GM12878 (cell line): ENCODE measurements at regions not wholly inside any gene's neighbourhood (a gene's known extent, or its start where the extent isn't known, plus 50 kb on each side); places are given as distances from the start of the nearest gene placed in this dataset.
"Not testable (repeated sequence)": the region's sequence is repeated elsewhere in the genome, so short reads cannot be mapped to it uniquely, and the experiment has no call there.

ENCODE experiments used
- ATAC-seq: fragments of 200-7000 bp; cut with Tn5 transposase; 3 replicates; pipeline ENCODE4 v1.9.1; 2020; ENCODE audit warnings: mild to moderate bottlenecking, moderate library complexity
- BruUV-seq: library from RNA; stranded (reverse); fragments of 400-500 nt; replicated peaks from 2 replicates; lab custom pipeline; 2021; lab: Mats Ljungman, UMichigan
- CTCF ChIA-PET: fragments of 300-600 bp; sonication (Branson Sonifier 250); formaldehyde crosslinking; extraction: SDS; loops from one replicate; lab custom pipeline; 2021; ENCODE audit warnings: inconsistent platforms; lab: Yijun Ruan, JAX
- POLR2A ChIA-PET: fragments of 350-600 bp; formaldehyde crosslinking; extraction: SDS; loops from one replicate; lab custom pipeline; 2021; ENCODE audit warnings: inconsistent platforms; lab: Charles Lee
- RAD21 ChIA-PET: fragments of 300-600 bp; sonication (Branson Sonifier 250); formaldehyde crosslinking; loops from one replicate; lab custom pipeline; 2023; ENCODE audit warnings: antibody characterized with exemption; ENCODE audit not compliant: unreplicated experiment; lab: Charles Lee
- SMC1A ChIA-PET: fragments of 300-600 bp; sonication (Branson Sonifier 250); formaldehyde crosslinking; loops from one replicate; lab custom pipeline; 2023; ENCODE audit not compliant: unreplicated experiment, uncharacterized antibody; lab: Charles Lee
- DNase-seq: peaks from one replicate; pipeline ENCODE4 v3.0.0-alpha.2; 2011; ENCODE audit warnings: low read depth, low spot score
- FAIRE-seq: peaks from 3 replicates; lab custom pipeline; 2011; peaks lifted over from hg19 to GRCh38; lab: Jason Lieb, UNC
- H2AFZ ChIP-seq: 2 replicates; pipeline ENCODE4 v1.6.0; 2011; ENCODE audit warnings: low read depth, low read length, control low read depth; ENCODE audit not compliant: control insufficient read depth
- H3K27ac ChIP-seq: 2 replicates; pipeline ENCODE4 v1.5.1; 2011; ENCODE audit warnings: control low read depth; ENCODE audit not compliant: control insufficient read depth, insufficient read depth
- H3K27me3 ChIP-seq, 2 experiments: replicated peaks in 1 of 2; 2 replicates each; pipeline versions ENCODE4 v1.6.0 to v1.6.1; 2011; ENCODE audit warnings: low read length in 1 of 2; ENCODE audit not compliant: control insufficient read depth in 2 of 2, insufficient read depth in 2 of 2
- H3K36me3 ChIP-seq, 2 experiments: 2 replicates each; pipeline ENCODE4 v1.5.1; 2011; ENCODE audit warnings: low read length in 1 of 2; ENCODE audit not compliant: control insufficient read depth in 2 of 2, insufficient read depth in 2 of 2
- H3K4me1 ChIP-seq: 2 replicates; pipeline ENCODE4 v1.6.1; 2011; ENCODE audit warnings: mild to moderate bottlenecking, low read length, moderate library complexity, mixed read lengths; ENCODE audit not compliant: control insufficient read depth, insufficient read depth
- H3K4me2 ChIP-seq: 2 replicates; pipeline ENCODE4 v1.6.0; 2011; ENCODE audit warnings: control low read depth; ENCODE audit not compliant: control insufficient read depth, insufficient read depth
- H3K4me3 ChIP-seq: fragments of 200-600 bp; sonication (generic); 2 replicates; pipeline ENCODE4 v1.5.1; 2016
- H3K79me2 ChIP-seq: 2 replicates; pipeline ENCODE4 v1.6.0; 2011; ENCODE audit warnings: low read length; ENCODE audit not compliant: control insufficient read depth, insufficient read depth
- H3K9ac ChIP-seq: 2 replicates; pipeline ENCODE4 v1.8.0; 2011; ENCODE audit warnings: low read length, control low read depth, mixed read lengths; ENCODE audit not compliant: control insufficient read depth, insufficient read depth
- H3K9me3 ChIP-seq: replicated peaks from 3 replicates; pipeline ENCODE4 v1.5.1; 2011; ENCODE audit warnings: mild to moderate bottlenecking, low read length; ENCODE audit not compliant: control insufficient read depth, insufficient read depth
- H4K20me1 ChIP-seq: 2 replicates; pipeline ENCODE4 v1.6.0; 2011; ENCODE audit not compliant: control insufficient read depth, insufficient read depth
- BCL11A ChIP-seq: IDR thresholded peaks from 2 replicates; pipeline ENCODE4 v1.6.1; 2011; ENCODE audit warnings: low read depth, low read length
- DPF2 ChIP-seq: fragments of 450-650 bp; IDR thresholded peaks from 2 replicates; pipeline ENCODE4 v1.6.1; 2017; ENCODE audit warnings: mild to moderate bottlenecking
- FOXK2 ChIP-seq: fragments of 450-650 bp; IDR thresholded peaks from 2 replicates; pipeline ENCODE4 v1.6.1; 2017; ENCODE audit warnings: mild to moderate bottlenecking, moderate library complexity
- GABPA ChIP-seq: IDR thresholded peaks from 2 replicates; pipeline ENCODE4 v1.6.1; 2014; ENCODE audit warnings: antibody characterized with exemption, low read depth, mild to moderate bottlenecking, inconsistent platforms
- JUND ChIP-seq: IDR thresholded peaks from 2 replicates; pipeline ENCODE4 v1.6.1; 2012; ENCODE audit warnings: low read depth, mild to moderate bottlenecking, low read length, improper control_type of control experiment, moderate library complexity
- LARP7 ChIP-seq: fragments of 450-650 bp; IDR thresholded peaks from 2 replicates; pipeline ENCODE4 v1.6.1; 2017; ENCODE audit warnings: mild to moderate bottlenecking
- MTA2 ChIP-seq: fragments of 450-650 bp; IDR thresholded peaks from 2 replicates; pipeline ENCODE4 v1.6.1; 2016; ENCODE audit warnings: low read depth, mild to moderate bottlenecking, moderate library complexity
- PAX5 ChIP-seq: IDR thresholded peaks from 2 replicates; pipeline ENCODE4 v1.6.1; 2011; ENCODE audit warnings: low read depth, low read length, borderline replicate concordance
- RFX5 ChIP-seq: IDR thresholded peaks from 2 replicates; pipeline ENCODE4 v1.6.1; 2011; ENCODE audit warnings: low read depth, low read length, improper control_type of control experiment
- SP1 ChIP-seq: IDR thresholded peaks from one replicate; pipeline ENCODE4 v1.6.1; 2011; ENCODE audit warnings: low read depth, low read length
- TCF7 ChIP-seq: IDR thresholded peaks from 2 replicates; pipeline ENCODE4 v1.6.1; 2014; ENCODE audit warnings: antibody characterized with exemption, borderline replicate concordance
- WRNIP1 ChIP-seq: IDR thresholded peaks from 2 replicates; pipeline ENCODE4 v1.6.1; 2011; ENCODE audit warnings: low read depth, low read length, improper control_type of control experiment, borderline replicate concordance
- YY1 ChIP-seq: IDR thresholded peaks from 2 replicates; pipeline ENCODE4 v1.6.1; 2011; ENCODE audit warnings: low read depth, mild to moderate bottlenecking, low read length
- ZBTB33 ChIP-seq: fragments of 450-650 bp; IDR thresholded peaks from 2 replicates; pipeline ENCODE4 v1.6.1; 2017; ENCODE audit warnings: mild to moderate bottlenecking
- ZNF24 ChIP-seq: fragments of 450-650 bp; IDR thresholded peaks from 2 replicates; pipeline ENCODE4 v1.6.1; 2017; ENCODE audit warnings: antibody characterized with exemption, mild to moderate bottlenecking
- WGBS: methylation state at CpG from one replicate; pipeline ENCODE4 v1.1.6; 2016; ENCODE audit warnings: low lambda C conversion rate; ENCODE audit not compliant: insufficient replicate concordance, insufficient coverage; ENCODE audit errors: missing lambda C conversion rate; 5-methylcytosine and 5-hydroxymethylcytosine counted together
- in situ Hi-C: fragments of 300-500 bp; cut with MboI; formaldehyde crosslinking; loops from 9 replicates; pipeline ENCODE4 v1.14.3; 2018; ENCODE audit warnings: mixed read lengths
- intact Hi-C: fragments of 100-400 bp; cut with micrococcal nuclease; formaldehyde crosslinking; loops from one replicate; pipeline ENCODE4 v1.14.2; 2022; ENCODE audit not compliant: unreplicated experiment
- TF ChIP-seq, protein P1 (sequence below): fragments of 150-350 bp; IDR thresholded peaks from 2 replicates; pipeline ENCODE4 v1.6.1; 2014; ENCODE audit warnings: mild to moderate bottlenecking, low read depth, low read length
- TF ChIP-seq, protein P2 (sequence below): IDR thresholded peaks from 2 replicates; pipeline ENCODE4 v1.6.1; 2012; ENCODE audit warnings: low read depth, low read length, improper control_type of control experiment
- TF ChIP-seq, protein P3 (sequence below): IDR thresholded peaks from 2 replicates; pipeline ENCODE4 v1.6.1; 2012; ENCODE audit warnings: low read depth, low read length, improper control_type of control experiment

DNA sequence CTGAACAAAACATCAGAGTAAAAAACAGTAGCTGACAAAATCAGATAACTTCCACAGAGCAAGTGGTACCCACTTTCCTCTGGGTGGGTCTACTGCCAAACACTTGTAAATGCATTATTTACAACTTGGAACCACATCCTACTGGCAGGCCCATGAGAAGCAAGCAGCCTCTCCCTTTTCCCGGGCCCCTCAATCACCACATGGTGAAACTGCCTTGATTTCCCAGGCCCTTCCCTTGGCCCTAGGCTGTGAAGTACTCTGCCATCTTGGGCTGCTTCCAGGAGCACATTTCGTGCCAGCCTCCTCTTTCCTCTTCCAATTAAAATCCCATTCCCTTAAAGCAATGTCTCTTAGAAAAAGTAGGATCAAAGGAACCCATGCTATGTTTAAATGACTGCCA lies 71.4 kb downstream of the CUZD1 start:
- Histone ChIP-seq H3K4me1 (no peaks in the 10 kb centered on the region), H3K36me3 (no peaks in the 10 kb centered on the region), H3K4me3 (no peak overlapping the region), H3K9ac (no peak overlapping the region), H3K27me3 (no peaks in the 10 kb centered on the region), H3K79me2 (no peaks in the 10 kb centered on the region), H3K4me2 (no peak overlapping the region), H4K20me1 (no peaks in the 10 kb centered on the region), H3K27ac (no peak overlapping the region), H2AFZ (no peak overlapping the region), H3K9me3 (no peaks in the 10 kb centered on the region)
- RAD21 ChIA-PET: no interaction called here
- POLR2A ChIA-PET: no interaction called here
- SMC1A ChIA-PET: no interaction called here
- TF ChIP-seq MTA2 (no peak), GABPA (no peak), LARP7 (no peak), SP1 (no peak), BCL11A (no peak), FOXK2 (no peak), TCF7 (no peak), DPF2 (no peak), ZBTB33 (no peak), JUND (no peak), ZNF24 (no peak), YY1 (no peak), PAX5 (no peak), WRNIP1 (no peak), RFX5 (no peak)
- TF ChIP-seq, protein P1, sequence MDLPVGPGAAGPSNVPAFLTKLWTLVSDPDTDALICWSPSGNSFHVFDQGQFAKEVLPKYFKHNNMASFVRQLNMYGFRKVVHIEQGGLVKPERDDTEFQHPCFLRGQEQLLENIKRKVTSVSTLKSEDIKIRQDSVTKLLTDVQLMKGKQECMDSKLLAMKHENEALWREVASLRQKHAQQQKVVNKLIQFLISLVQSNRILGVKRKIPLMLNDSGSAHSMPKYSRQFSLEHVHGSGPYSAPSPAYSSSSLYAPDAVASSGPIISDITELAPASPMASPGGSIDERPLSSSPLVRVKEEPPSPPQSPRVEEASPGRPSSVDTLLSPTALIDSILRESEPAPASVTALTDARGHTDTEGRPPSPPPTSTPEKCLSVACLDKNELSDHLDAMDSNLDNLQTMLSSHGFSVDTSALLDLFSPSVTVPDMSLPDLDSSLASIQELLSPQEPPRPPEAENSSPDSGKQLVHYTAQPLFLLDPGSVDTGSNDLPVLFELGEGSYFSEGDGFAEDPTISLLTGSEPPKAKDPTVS: no peak
- TF ChIP-seq, protein P2, sequence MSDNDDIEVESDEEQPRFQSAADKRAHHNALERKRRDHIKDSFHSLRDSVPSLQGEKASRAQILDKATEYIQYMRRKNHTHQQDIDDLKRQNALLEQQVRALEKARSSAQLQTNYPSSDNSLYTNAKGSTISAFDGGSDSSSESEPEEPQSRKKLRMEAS: no peak
- TF ChIP-seq, protein P3, sequence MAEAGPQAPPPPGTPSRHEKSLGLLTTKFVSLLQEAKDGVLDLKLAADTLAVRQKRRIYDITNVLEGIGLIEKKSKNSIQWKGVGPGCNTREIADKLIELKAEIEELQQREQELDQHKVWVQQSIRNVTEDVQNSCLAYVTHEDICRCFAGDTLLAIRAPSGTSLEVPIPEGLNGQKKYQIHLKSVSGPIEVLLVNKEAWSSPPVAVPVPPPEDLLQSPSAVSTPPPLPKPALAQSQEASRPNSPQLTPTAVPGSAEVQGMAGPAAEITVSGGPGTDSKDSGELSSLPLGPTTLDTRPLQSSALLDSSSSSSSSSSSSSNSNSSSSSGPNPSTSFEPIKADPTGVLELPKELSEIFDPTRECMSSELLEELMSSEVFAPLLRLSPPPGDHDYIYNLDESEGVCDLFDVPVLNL: no peak
- BruUV-seq: no TSS peak
- ATAC-seq (no peak), DNase-seq (no peak), FAIRE-seq (no peak)
- intact Hi-C loops: no loop called here
- in situ Hi-C loops: no loop called here
- CTCF ChIA-PET: no interaction called here
- 0% methylated on average over 2 of the region's 2 CpGs for WGBS

DNA sequence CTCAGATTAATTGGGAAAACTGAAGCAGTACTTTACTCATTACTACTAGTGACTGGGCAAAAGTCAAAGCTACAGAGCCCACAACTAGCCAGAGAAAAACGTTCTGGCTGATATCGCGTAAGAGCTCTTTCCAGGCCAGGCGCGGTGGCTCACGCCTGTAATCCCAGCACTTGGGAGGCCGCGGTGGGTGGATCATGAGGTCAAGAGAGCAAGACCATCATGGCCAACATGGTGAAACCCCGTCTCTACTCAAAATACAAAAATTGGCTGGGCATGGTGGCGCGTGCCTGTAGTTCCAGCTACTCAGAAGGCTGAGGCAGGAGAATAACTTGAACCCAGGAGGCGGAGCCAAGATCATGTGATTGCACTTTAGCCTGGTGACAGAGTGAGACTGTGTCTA lies 71.8 kb upstream of the C10orf120 start:
- H2AFZ ChIP-seq, H3K27me3 ChIP-seq, BruUV-seq, intact Hi-C loops, H3K36me3 ChIP-seq, CTCF ChIA-PET, H3K79me2 ChIP-seq, POLR2A ChIA-PET, H3K27ac ChIP-seq, H4K20me1 ChIP-seq, ATAC-seq, in situ Hi-C loops, RAD21 ChIA-PET, FAIRE-seq, H3K4me3 ChIP-seq, H3K4me2 ChIP-seq, SMC1A ChIA-PET, DNase-seq, H3K9me3 ChIP-seq, H3K4me1 ChIP-seq, H3K9ac ChIP-seq: not testable (repeated sequence)
- whole genome bisulfite sequencing: 62% methylated on average over 12 of the region's 12 CpGs
